GM19240 (cell line): ENCODE measurements at regions not wholly inside any gene's neighbourhood (a gene's known extent, or its start where the extent isn't known, plus 50 kb on each side); places are given as distances from the start of the nearest gene placed in this dataset.
"Not testable (repeated sequence)": the region's sequence is repeated elsewhere in the genome, so short reads cannot be mapped to it uniquely, and the experiment has no call there.

ENCODE experiments used
- DNase-seq: peaks from one replicate; pipeline ENCODE4 v3.0.0; 2011; ENCODE audit warnings: low spot score; ENCODE audit not compliant: insufficient read length

GRCh38 chr22:22756551-22757201, 112.3 kb downstream of the GGTLC2 start:
- DNase-seq, result not testable (repeated sequence)

GRCh38 chr22:22758101-22758807, 113.8 kb downstream of the GGTLC2 start:
- DNase-seq, result not testable (repeated sequence)

- no peak for DNase-seq
Measured at GRCh38 chr22:22759371-22759770, 115.0 kb downstream of the GGTLC2 start.

- DNase-seq, result no peak
Measured at GRCh38 chr22:22759889-22760546, 115.6 kb downstream of the GGTLC2 start.

GRCh38 chr22:22761606-22761962, 117.2 kb downstream of the GGTLC2 start:
- DNase-seq, result no peak

GRCh38 chr22:22761963-22762772, 117.8 kb downstream of the GGTLC2 start:
- DNase-seq, result no peak

- DNase-seq, result no peak
Measured at GRCh38 chr22:22763512-22763911, 119.1 kb downstream of the GGTLC2 start.

- no peak for DNase-seq
Measured at GRCh38 chr22:22764085-22764484, 119.7 kb downstream of the GGTLC2 start.

GRCh38 chr22:22767876-22768602, 119.6 kb upstream of the IGLL5 start:
- DNase-seq, result no peak

- DNase-seq, result no peak
Measured at GRCh38 chr22:22768885-22769284, 118.7 kb upstream of the IGLL5 start.

GRCh38 chr22:22769434-22770279, 118.0 kb upstream of the IGLL5 start:
- no peak for DNase-seq

GRCh38 chr22:22770280-22770871, 117.2 kb upstream of the IGLL5 start:
- peak; percentile 20 for DNase-seq

GRCh38 chr22:22770881-22771280, 116.7 kb upstream of the IGLL5 start:
- no peak for DNase-seq

GRCh38 chr22:22771696-22772377, 115.8 kb upstream of the IGLL5 start:
- no peak for DNase-seq

GRCh38 chr22:22772396-22772795, 115.2 kb upstream of the IGLL5 start:
- DNase-seq, result no peak

- DNase-seq, result no peak
Measured at GRCh38 chr22:22772883-22773282, 114.7 kb upstream of the IGLL5 start.

GRCh38 chr22:22773427-22773826, 114.2 kb upstream of the IGLL5 start:
- no peak for DNase-seq

- no peak for DNase-seq
Measured at GRCh38 chr22:22773979-22774604, 113.5 kb upstream of the IGLL5 start.

- not testable (repeated sequence) for DNase-seq
Measured at GRCh38 chr22:22774762-22775161, 112.9 kb upstream of the IGLL5 start.
